ENCODE measurements at regions not wholly inside any gene's neighbourhood (a gene's known extent, or its start where the extent isn't known, plus 50 kb on each side); places are given as distances from the start of the nearest gene placed in this dataset.

- TF ChIP-seq CTCF (IDR thresholded peaks at IDR 0.05; ENCODE audit: low read length): no peak
- no peak for TF ChIP-seq EZH2 (optimal IDR thresholded peaks at IDR 0.05; ENCODE audit: low read depth, low read length)
- no peak for TF ChIP-seq EZH2phosphoT487 (IDR thresholded peaks at IDR 0.05; ENCODE audit: low read length)
Measured at GRCh38 chr2:234363647-234364294, 133.1 kb downstream of the ARL4C start.
